Bronchial epithelial cell (primary cell): ENCODE measurements at regions not wholly inside any gene's neighbourhood (a gene's known extent, or its start where the extent isn't known, plus 50 kb on each side); places are given as distances from the start of the nearest gene placed in this dataset.
"Not testable (repeated sequence)": the region's sequence is repeated elsewhere in the genome, so short reads cannot be mapped to it uniquely, and the experiment has no call there.

Experiments
- DNase-seq: peaks from one replicate; pipeline ENCODE4 v3.0.0-alpha.2; 2010; ENCODE audit warnings: low read depth
- FAIRE-seq: peaks from 2 replicates; lab custom pipeline; 2011; peaks lifted over from hg19 to GRCh38; lab: Jason Lieb, UNC
- H3K27me3 ChIP-seq: 2 replicates; pipeline ENCODE4 v1.5.1; 2011; ENCODE audit warnings: low read length; ENCODE audit not compliant: control insufficient read depth, insufficient read depth
- H3K36me3 ChIP-seq: 2 replicates; pipeline ENCODE4 v1.5.1; 2011; ENCODE audit warnings: low read length; ENCODE audit not compliant: control insufficient read depth, insufficient read depth
- H3K4me3 ChIP-seq: 2 replicates; pipeline ENCODE4 v1.5.1; 2011; ENCODE audit warnings: mild to moderate bottlenecking, low read depth, low read length, control low read depth
- TF ChIP-seq, protein P1 (sequence below): IDR thresholded peaks from 2 replicates; pipeline ENCODE4 v1.5.1; 2011; ENCODE audit warnings: mild to moderate bottlenecking, moderate library complexity, low read length, control low read depth, inconsistent platforms; ENCODE audit not compliant: insufficient read depth, severe bottlenecking

DNA sequence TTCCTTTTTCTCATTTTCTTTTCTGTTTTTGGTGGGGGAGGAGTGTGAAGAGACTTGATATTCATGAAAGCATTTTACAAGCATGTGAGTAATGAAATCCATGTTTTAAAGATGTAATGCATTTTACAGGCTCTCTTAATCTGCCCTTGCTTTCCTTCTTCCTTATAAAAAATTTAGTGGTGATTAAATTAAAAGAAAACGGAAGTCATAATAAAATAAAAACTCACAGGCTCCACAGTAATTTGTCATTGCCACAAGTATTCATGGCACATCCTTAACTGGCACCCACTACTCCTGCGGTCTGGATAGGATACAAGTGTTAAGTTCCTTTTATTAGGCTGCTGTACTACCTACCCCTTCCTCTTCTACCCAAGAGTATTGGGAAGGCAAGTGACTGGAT is 241.2 kb downstream of the SLC4A3 start:
- no peaks in the 10 kb centered on the region for H3K27me3 ChIP-seq
- TF ChIP-seq, protein P1, sequence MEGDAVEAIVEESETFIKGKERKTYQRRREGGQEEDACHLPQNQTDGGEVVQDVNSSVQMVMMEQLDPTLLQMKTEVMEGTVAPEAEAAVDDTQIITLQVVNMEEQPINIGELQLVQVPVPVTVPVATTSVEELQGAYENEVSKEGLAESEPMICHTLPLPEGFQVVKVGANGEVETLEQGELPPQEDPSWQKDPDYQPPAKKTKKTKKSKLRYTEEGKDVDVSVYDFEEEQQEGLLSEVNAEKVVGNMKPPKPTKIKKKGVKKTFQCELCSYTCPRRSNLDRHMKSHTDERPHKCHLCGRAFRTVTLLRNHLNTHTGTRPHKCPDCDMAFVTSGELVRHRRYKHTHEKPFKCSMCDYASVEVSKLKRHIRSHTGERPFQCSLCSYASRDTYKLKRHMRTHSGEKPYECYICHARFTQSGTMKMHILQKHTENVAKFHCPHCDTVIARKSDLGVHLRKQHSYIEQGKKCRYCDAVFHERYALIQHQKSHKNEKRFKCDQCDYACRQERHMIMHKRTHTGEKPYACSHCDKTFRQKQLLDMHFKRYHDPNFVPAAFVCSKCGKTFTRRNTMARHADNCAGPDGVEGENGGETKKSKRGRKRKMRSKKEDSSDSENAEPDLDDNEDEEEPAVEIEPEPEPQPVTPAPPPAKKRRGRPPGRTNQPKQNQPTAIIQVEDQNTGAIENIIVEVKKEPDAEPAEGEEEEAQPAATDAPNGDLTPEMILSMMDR = no peak
- DNase-seq (no peak), FAIRE-seq (no peak)
- no peak overlapping the region for H3K4me3 ChIP-seq
- H3K36me3 ChIP-seq = no peaks in the 10 kb centered on the region

DNA sequence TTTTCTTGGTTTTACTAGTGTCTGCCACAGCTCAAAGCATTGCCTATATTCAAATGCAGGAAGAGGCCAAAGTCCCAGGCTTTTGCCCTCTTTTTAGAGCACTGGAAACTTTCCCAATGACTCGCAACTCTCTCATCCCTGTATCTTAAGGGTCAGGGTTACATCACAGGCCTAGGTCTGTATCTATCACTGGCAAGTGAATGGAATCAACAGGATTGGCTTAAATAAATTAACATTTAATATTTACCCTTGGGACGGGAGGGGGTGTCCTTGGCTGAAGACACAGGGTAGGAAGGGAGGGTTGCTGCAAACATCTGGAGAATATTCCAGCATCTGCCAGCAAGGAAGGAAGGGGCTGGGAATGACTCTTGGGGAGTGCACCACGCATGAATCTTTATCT is 242.6 kb downstream of the SLC4A3 start:
- H3K36me3 ChIP-seq = no peaks in the 10 kb centered on the region
- H3K4me3 ChIP-seq = no peak overlapping the region
- DNase-seq (peak; percentile 26), FAIRE-seq (no peak)
- H3K27me3 ChIP-seq = no peaks in the 10 kb centered on the region
- TF ChIP-seq, protein P1 = no peak

DNA sequence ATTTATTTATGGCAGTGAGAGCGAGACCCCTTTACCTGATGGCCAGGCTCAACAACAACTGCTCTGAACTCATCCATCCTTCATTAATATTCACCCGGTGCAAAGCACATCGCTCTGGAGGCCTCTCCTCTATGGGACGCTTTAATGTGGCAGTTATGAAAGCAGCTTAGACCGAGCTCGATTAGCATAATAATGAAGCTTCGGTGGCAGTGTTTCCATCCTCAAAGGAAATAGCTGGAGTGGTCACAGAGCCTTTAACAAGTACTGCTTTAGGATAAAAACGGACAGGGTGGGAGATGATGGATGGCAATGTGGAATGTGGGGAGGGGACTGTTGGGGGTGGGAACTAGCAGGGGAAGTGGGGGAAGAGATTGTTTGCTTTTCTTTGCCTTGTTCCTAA is 243.9 kb downstream of the SLC4A3 start:
- FAIRE-seq = no peak
- H3K36me3 ChIP-seq = no peaks in the 10 kb centered on the region
- DNase-seq = no peak
- TF ChIP-seq, protein P1 = no peak
- H3K27me3 ChIP-seq = no peaks in the 10 kb centered on the region
- H3K4me3 ChIP-seq = no peak overlapping the region

DNA sequence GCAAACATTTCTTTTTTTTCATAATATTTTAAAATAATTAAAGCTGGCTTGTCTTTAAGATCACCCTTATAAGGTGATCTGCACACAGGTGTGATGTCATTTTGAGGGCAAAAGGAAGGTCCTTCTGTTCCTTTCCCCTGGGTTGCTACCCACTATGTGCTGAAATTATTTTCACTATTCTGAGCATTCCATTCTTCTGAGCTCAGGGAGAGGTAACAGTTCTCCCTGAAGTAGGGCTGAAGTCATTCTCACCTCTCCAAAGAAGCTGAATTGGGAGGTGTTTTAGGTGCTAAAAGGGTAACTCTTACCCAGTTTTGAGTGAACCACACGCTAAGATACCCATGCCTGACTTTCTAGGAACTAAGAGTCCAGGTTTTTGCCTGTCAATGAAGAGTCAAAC is 247.6 kb downstream of the SLC4A3 start:
- DNase-seq (no peak), FAIRE-seq (no peak)
- TF ChIP-seq, protein P1 = no peak
- no peak overlapping the region for H3K4me3 ChIP-seq
- H3K36me3 ChIP-seq = no peaks in the 10 kb centered on the region
- no peaks in the 10 kb centered on the region for H3K27me3 ChIP-seq

DNA sequence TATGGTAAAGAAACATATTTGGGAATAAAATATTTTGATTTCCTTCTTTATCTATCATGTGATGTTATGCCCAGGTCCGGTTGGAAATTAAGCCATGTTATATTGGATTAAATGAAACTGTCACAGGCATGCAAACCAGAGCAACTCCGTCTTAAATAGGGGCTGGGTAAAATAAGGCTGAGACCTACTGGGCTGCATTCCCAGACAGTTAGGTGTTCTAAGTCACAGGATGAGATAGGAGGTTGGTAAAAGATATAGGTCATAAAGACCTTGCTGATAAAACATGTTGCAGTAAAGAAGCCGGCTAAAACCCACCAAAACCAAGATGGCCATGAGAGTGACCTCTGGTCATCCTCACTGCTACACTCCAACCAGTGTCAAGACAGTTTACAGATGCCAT is 248.6 kb downstream of the SLC4A3 start:
- DNase-seq, H3K4me3 ChIP-seq, H3K36me3 ChIP-seq, FAIRE-seq, H3K27me3 ChIP-seq: not testable (repeated sequence)

DNA sequence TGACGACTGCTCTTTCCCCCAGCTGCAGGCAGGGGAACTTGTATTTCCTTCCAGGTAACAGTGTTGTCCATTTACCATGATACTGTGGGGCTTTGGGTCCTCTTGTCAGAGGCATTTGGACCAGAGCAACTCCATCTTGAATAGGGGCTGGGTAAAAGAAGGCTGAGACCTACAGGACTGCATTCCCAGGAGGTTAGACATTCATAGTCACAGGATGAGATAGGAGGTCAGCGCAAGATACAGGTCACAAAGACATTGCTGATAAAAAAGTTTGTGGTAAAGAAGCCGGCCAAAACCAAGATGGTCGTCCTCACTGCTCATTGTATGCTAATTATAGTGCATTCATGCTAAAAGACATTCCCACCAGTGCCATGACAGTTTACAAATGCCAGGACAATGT is 249.5 kb downstream of the SLC4A3 start:
- TF ChIP-seq, protein P1 = no peak
- Histone ChIP-seq H3K27me3 (no peaks in the 10 kb centered on the region), H3K4me3 (no peak overlapping the region), H3K36me3 (no peaks in the 10 kb centered on the region)
- no peak for FAIRE-seq
- no peak for DNase-seq

DNA sequence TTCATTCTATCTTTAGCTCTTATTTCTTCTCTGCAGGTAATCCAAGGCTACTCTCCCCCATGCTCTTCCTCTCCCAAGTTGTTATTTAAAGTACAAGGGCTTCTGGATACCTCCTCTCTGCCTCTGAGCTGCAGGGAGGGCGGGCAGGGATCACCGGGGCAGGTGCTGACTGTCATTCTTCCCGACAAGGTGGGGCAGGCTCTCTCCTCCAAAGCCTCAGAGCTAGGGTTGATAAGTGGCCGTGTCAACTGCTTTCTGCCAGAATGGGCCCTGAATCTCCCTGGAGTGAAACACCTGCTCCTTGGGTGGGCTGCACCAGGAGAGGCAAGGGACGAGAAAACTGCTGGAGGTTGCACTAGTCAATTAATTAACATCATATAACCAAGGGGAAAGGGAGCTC is 250.3 kb downstream of the SLC4A3 start:
- no peaks in the 10 kb centered on the region for H3K36me3 ChIP-seq
- DNase-seq = no peak
- FAIRE-seq = no peak
- H3K27me3 ChIP-seq = no peaks in the 10 kb centered on the region
- TF ChIP-seq, protein P1 = no peak
- no peak overlapping the region for H3K4me3 ChIP-seq
